ENCODE measurements at regions not wholly inside any gene's neighbourhood (a gene's known extent, or its start where the extent isn't known, plus 50 kb on each side); places are given as distances from the start of the nearest gene placed in this dataset.

- no peak for TF ChIP-seq CTCF (IDR thresholded peaks at IDR 0.05; ENCODE audit: insufficient read depth, low read depth, low read length, missing control alignments)
These were observed 341.5 kb upstream of the ZP4 start for GRCh38 chr1:238232084-238232710.

GRCh38 chr1:238226810-238227209 is 336.1 kb upstream of the ZP4 start:
- TF ChIP-seq CTCF (IDR thresholded peaks at IDR 0.05; ENCODE audit: insufficient read depth, low read depth, low read length, missing control alignments), result no peak
- DNase-seq (ENCODE audit: low read depth), result no peak
- H3K4me3 ChIP-seq (ENCODE audit: low read depth, low read length), result no peak overlapping the region

More at GRCh38 chr1:238232084-238232710, 341.5 kb upstream of the ZP4 start:
- no peak overlapping the region for H3K4me3 ChIP-seq (ENCODE audit: low read depth, low read length)
- no peak for DNase-seq (ENCODE audit: low read depth)

- H3K4me3 ChIP-seq (ENCODE audit: low read depth, low read length), result no peak overlapping the region
- DNase-seq (ENCODE audit: low read depth), result no peak
- no peak for TF ChIP-seq CTCF (IDR thresholded peaks at IDR 0.05; ENCODE audit: insufficient read depth, low read depth, low read length, missing control alignments)
These were observed 332.4 kb upstream of the ZP4 start for GRCh38 chr1:238223076-238223640.

- DNase-seq (ENCODE audit: low read depth), result no peak
- TF ChIP-seq CTCF (IDR thresholded peaks at IDR 0.05; ENCODE audit: insufficient read depth, low read depth, low read length, missing control alignments), result no peak
- no peak overlapping the region for H3K4me3 ChIP-seq (ENCODE audit: low read depth, low read length)
These were observed 331.0 kb upstream of the ZP4 start for GRCh38 chr1:238221738-238222137.

GRCh38 chr1:238214449-238214848 is 323.7 kb upstream of the ZP4 start:
- H3K4me3 ChIP-seq (ENCODE audit: low read depth, low read length), result no peak overlapping the region
- TF ChIP-seq CTCF (IDR thresholded peaks at IDR 0.05; ENCODE audit: insufficient read depth, low read depth, low read length, missing control alignments), result no peak
- no peak for DNase-seq (ENCODE audit: low read depth)

GRCh38 chr1:238205045-238205662 is 314.4 kb upstream of the ZP4 start:
- H3K4me3 ChIP-seq (ENCODE audit: low read depth, low read length), result no peak overlapping the region
- no peak for TF ChIP-seq CTCF (IDR thresholded peaks at IDR 0.05; ENCODE audit: insufficient read depth, low read depth, low read length, missing control alignments)
- DNase-seq (ENCODE audit: low read depth), result no peak
